ENCODE measurements at regions not wholly inside any gene's neighbourhood (a gene's known extent, or its start where the extent isn't known, plus 50 kb on each side); places are given as distances from the start of the nearest gene placed in this dataset.

GRCh38 chr22:48279461-48279756 lies 1517.0 kb downstream of the TBC1D22A start:
- no peaks in the 10 kb centered on the region for H3K9me2 ChIP-seq (replicated peaks; ENCODE audit: low read depth, low read length)

GRCh38 chr22:48278620-48279460 lies 1516.4 kb downstream of the TBC1D22A start:
- Histone ChIP-seq H2AFZ (ENCODE audit: low read length) (no peak overlapping the region), H3K4me1 (ENCODE audit: insufficient read depth, low read length, poor library complexity, severe bottlenecking) (no peaks in the 10 kb centered on the region), H3K9me3 (ENCODE audit: insufficient read depth, low read depth, low read length) (no peaks in the 10 kb centered on the region; the same call in 1 of the 2 replicates), H4K20me1 (ENCODE audit: insufficient read depth, low read length, poor library complexity, severe bottlenecking) (no peaks in the 10 kb centered on the region), H3K27me3 (ENCODE audit: insufficient read depth, low read length, poor library complexity, severe bottlenecking) (no peaks in the 10 kb centered on the region), H3K9me2 (replicated peaks; ENCODE audit: low read depth, low read length) (no peaks in the 10 kb centered on the region), H3K79me2 (ENCODE audit: insufficient read depth, low read length) (no peaks in the 10 kb centered on the region), H3K4me3 (ENCODE audit: low read length, poor library complexity, severe bottlenecking) (no peak overlapping the region), H3K9ac (ENCODE audit: low read depth, low read length, poor library complexity, severe bottlenecking) (no peak overlapping the region), H3K36me3 (ENCODE audit: insufficient read depth, low read length) (no peaks in the 10 kb centered on the region), H3K4me2 (ENCODE audit: low read depth, low read length, poor library complexity, severe bottlenecking) (no peak overlapping the region), H3F3A (ENCODE audit: low read depth) (no peaks in the 10 kb centered on the region)
- TF ChIP-seq CTCF (conservative IDR thresholded peaks at IDR 0.05; ENCODE audit: low read length) (no peak), EZH2phosphoT487 (IDR thresholded peaks at IDR 0.05; ENCODE audit: borderline replicate concordance) (no peak)

More at GRCh38 chr22:48279461-48279756, 1517.0 kb downstream of the TBC1D22A start:
- Histone ChIP-seq H3K4me2 (ENCODE audit: low read depth, low read length, poor library complexity, severe bottlenecking) (no peak overlapping the region), H3K79me2 (ENCODE audit: insufficient read depth, low read length) (no peaks in the 10 kb centered on the region), H3K36me3 (ENCODE audit: insufficient read depth, low read length) (no peaks in the 10 kb centered on the region), H2AFZ (ENCODE audit: low read length) (no peak overlapping the region), H3K9ac (ENCODE audit: low read depth, low read length, poor library complexity, severe bottlenecking) (no peak overlapping the region), H3K27me3 (ENCODE audit: insufficient read depth, low read length, poor library complexity, severe bottlenecking) (no peaks in the 10 kb centered on the region), H3K4me3 (ENCODE audit: low read length, poor library complexity, severe bottlenecking) (no peak overlapping the region), H3K4me1 (ENCODE audit: insufficient read depth, low read length, poor library complexity, severe bottlenecking) (no peaks in the 10 kb centered on the region), H3F3A (ENCODE audit: low read depth) (no peaks in the 10 kb centered on the region), H3K9me3 (ENCODE audit: insufficient read depth, low read depth, low read length) (no peaks in the 10 kb centered on the region; the same call in 1 of the 2 replicates), H4K20me1 (ENCODE audit: insufficient read depth, low read length, poor library complexity, severe bottlenecking) (no peaks in the 10 kb centered on the region)
- TF ChIP-seq CTCF (conservative IDR thresholded peaks at IDR 0.05; ENCODE audit: low read length) = no peak
- no peak for TF ChIP-seq EZH2phosphoT487 (IDR thresholded peaks at IDR 0.05; ENCODE audit: borderline replicate concordance)

- H3K27me3 ChIP-seq (ENCODE audit: insufficient read depth, low read length, poor library complexity, severe bottlenecking) = no peaks in the 10 kb centered on the region
- H3K79me2 ChIP-seq (ENCODE audit: insufficient read depth, low read length) = no peaks in the 10 kb centered on the region
- no peaks in the 10 kb centered on the region for H3K4me1 ChIP-seq (ENCODE audit: insufficient read depth, low read length, poor library complexity, severe bottlenecking)
- H3K9me2 ChIP-seq (replicated peaks; ENCODE audit: low read depth, low read length) = no peaks in the 10 kb centered on the region
- TF ChIP-seq EZH2phosphoT487 (IDR thresholded peaks at IDR 0.05; ENCODE audit: borderline replicate concordance) (no peak), CTCF (conservative IDR thresholded peaks at IDR 0.05; ENCODE audit: low read length) (no peak)
- no peak overlapping the region for H3K4me2 ChIP-seq (ENCODE audit: low read depth, low read length, poor library complexity, severe bottlenecking)
- H4K20me1 ChIP-seq (ENCODE audit: insufficient read depth, low read length, poor library complexity, severe bottlenecking) = no peaks in the 10 kb centered on the region
- no peak overlapping the region for H2AFZ ChIP-seq (ENCODE audit: low read length)
- H3F3A ChIP-seq (ENCODE audit: low read depth) = no peaks in the 10 kb centered on the region
- H3K4me3 ChIP-seq (ENCODE audit: low read length, poor library complexity, severe bottlenecking) = no peak overlapping the region
- H3K36me3 ChIP-seq (ENCODE audit: insufficient read depth, low read length) = no peaks in the 10 kb centered on the region
- H3K9ac ChIP-seq (ENCODE audit: low read depth, low read length, poor library complexity, severe bottlenecking) = no peak overlapping the region
- H3K9me3 ChIP-seq (ENCODE audit: insufficient read depth, low read depth, low read length) = no peaks in the 10 kb centered on the region; the same call in 1 of the 2 replicates
Observed at GRCh38 chr22:48277868-48278581, 1515.6 kb downstream of the TBC1D22A start.
